Endothelial cell of umbilical vein (primary cell): ENCODE measurements at regions not wholly inside any gene's neighbourhood (a gene's known extent, or its start where the extent isn't known, plus 50 kb on each side); places are given as distances from the start of the nearest gene placed in this dataset.

Source experiments
- BruUV-seq: library from RNA; stranded (reverse); fragments of 400-500 nt; replicated peaks from 2 replicates; lab custom pipeline; 2021; lab: Mats Ljungman, UMichigan
- CTCF ChIA-PET: fragments of 300-600, 350-600 bp; sonication (Branson Sonifier 250); formaldehyde crosslinking; loops from one replicate; lab custom pipeline; 2021; ENCODE audit warnings: antibody characterized with exemption, inconsistent platforms; lab: Charles Lee
- POLR2A ChIA-PET: fragments of 300-600, 350-600 bp; sonication (Branson Sonifier 250); formaldehyde crosslinking; loops from one replicate; lab custom pipeline; 2021; ENCODE audit warnings: antibody characterized with exemption, inconsistent platforms; lab: Charles Lee
- DNase-seq: peaks from one replicate; pipeline ENCODE4 v3.0.0-alpha.2; 2011; ENCODE audit warnings: low read depth, low spot score
- FAIRE-seq: peaks from 2 replicates; lab custom pipeline; 2011; peaks lifted over from hg19 to GRCh38; lab: Jason Lieb, UNC
- H2AFZ ChIP-seq: 2 replicates; pipeline ENCODE4 v1.6.0; 2012; ENCODE audit warnings: low read depth, low read length, control low read depth, inconsistent platforms
- H3K27ac ChIP-seq: 2 replicates; pipeline ENCODE4 v1.5.1; 2011; ENCODE audit warnings: low read depth, mild to moderate bottlenecking, control low read depth, low read length, moderate library complexity; ENCODE audit not compliant: insufficient read depth
- H3K27me3 ChIP-seq, 2 experiments: 2 replicates each; pipeline versions ENCODE4 v1.6.0 to v1.6.1; 2011; ENCODE audit warnings: low read length in 2 of 2, mixed read lengths in 1 of 2; ENCODE audit not compliant: control insufficient read depth in 2 of 2, insufficient read depth in 2 of 2
- H3K36me3 ChIP-seq, 2 experiments: 2 replicates in 1 of 2; 3 replicates in 1 of 2; pipeline ENCODE4 v1.5.1; 2011; ENCODE audit warnings: low read length in 2 of 2, mild to moderate bottlenecking in 1 of 2, moderate library complexity in 1 of 2; ENCODE audit not compliant: control insufficient read depth in 2 of 2, insufficient read depth in 2 of 2; ENCODE audit errors: extremely low read depth in 1 of 2
- H3K4me1 ChIP-seq: 3 replicates; pipeline ENCODE4 v1.5.1; 2011; ENCODE audit warnings: mild to moderate bottlenecking, low read length; ENCODE audit not compliant: control insufficient read depth, insufficient read depth; ENCODE audit errors: extremely low read depth
- H3K4me2 ChIP-seq: 2 replicates; pipeline ENCODE4 v1.6.1; 2011; ENCODE audit warnings: low read length, control low read depth, mixed read lengths; ENCODE audit not compliant: insufficient read depth
- H3K4me3 ChIP-seq, 3 experiments: fragments of 200-600 bp in 1 of 3; sonication (generic), shearing (Covaris generic) in 1 of 3; replicated peaks in 1 of 3; 2 replicates each; pipeline ENCODE4 v1.5.1; 2011 to 2016; ENCODE audit warnings: control low read depth in 3 of 3, low read length in 3 of 3, mild to moderate bottlenecking in 2 of 3, inconsistent platforms in 1 of 3, low read depth in 1 of 3, moderate library complexity in 1 of 3; ENCODE audit not compliant: insufficient read depth in 1 of 3
- H3K79me2 ChIP-seq: 2 replicates; pipeline ENCODE4 v1.6.0; 2012; ENCODE audit warnings: low read length, inconsistent platforms; ENCODE audit not compliant: control insufficient read depth, insufficient read depth
- H3K9ac ChIP-seq: replicated peaks from 2 replicates; pipeline ENCODE3; 2011; ENCODE audit warnings: low read length, control low read depth; ENCODE audit not compliant: insufficient read depth; ENCODE audit errors: extremely low read depth
- H3K9me1 ChIP-seq: replicated peaks from 3 replicates; pipeline ENCODE4 v1.6.0; 2011; ENCODE audit warnings: mild to moderate bottlenecking, low read length; ENCODE audit not compliant: control insufficient read depth, insufficient read depth; ENCODE audit errors: extremely low read depth
- H3K9me3 ChIP-seq: replicated peaks from 2 replicates; pipeline ENCODE4 v1.5.1; 2012; ENCODE audit warnings: low read length, inconsistent platforms; ENCODE audit not compliant: control insufficient read depth, insufficient read depth
- H4K20me1 ChIP-seq: replicated peaks from 2 replicates; pipeline ENCODE3; 2011; ENCODE audit warnings: mild to moderate bottlenecking, low read length; ENCODE audit not compliant: control insufficient read depth, insufficient read depth; ENCODE audit errors: extremely low read depth
- CTCF ChIP-seq, 2 donors: IDR thresholded peaks; 1 replicate in 1 of 2; 2 replicates in 1 of 2; pipeline ENCODE4 v1.5.1; 2011; ENCODE audit warnings: low read length in 2 of 2, mild to moderate bottlenecking in 2 of 2, moderate library complexity in 2 of 2, control low read depth in 1 of 2, inconsistent platforms in 1 of 2, low read depth in 1 of 2; ENCODE audit not compliant: insufficient read depth in 1 of 2; ENCODE audit errors: extremely low read depth in 1 of 2
- EZH2 ChIP-seq: IDR thresholded peaks from 2 replicates; pipeline ENCODE4 v1.6.1; 2012; ENCODE audit warnings: borderline replicate concordance, low read depth, mild to moderate bottlenecking, moderate library complexity, low read length, inconsistent platforms; ENCODE audit not compliant: severe bottlenecking
- FOS ChIP-seq: IDR thresholded peaks from 2 replicates; pipeline ENCODE4 v1.6.1; 2011; ENCODE audit warnings: mild to moderate bottlenecking, low read length, moderate library complexity, borderline replicate concordance; ENCODE audit not compliant: insufficient read depth
- GATA2 ChIP-seq: IDR thresholded peaks from 2 replicates; pipeline ENCODE4 v1.7.0; 2011; ENCODE audit warnings: low read depth, mild to moderate bottlenecking, moderate library complexity, mixed read lengths, low read length; ENCODE audit not compliant: insufficient read length, insufficient read depth
- JUN ChIP-seq: IDR thresholded peaks from 2 replicates; pipeline ENCODE4 v1.6.1; 2011; ENCODE audit warnings: borderline replicate concordance, low read depth; ENCODE audit not compliant: insufficient read length, insufficient read depth
- MYC ChIP-seq: IDR thresholded peaks from one replicate; pipeline ENCODE4 v1.6.1; 2011; ENCODE audit warnings: mild to moderate bottlenecking, low read depth, low read length
- POLR2A ChIP-seq: IDR thresholded peaks from 2 replicates; pipeline ENCODE4 v1.6.1; 2012; ENCODE audit warnings: low read depth, mild to moderate bottlenecking, control low read depth, low read length
- POLR2AphosphoS5 ChIP-seq: IDR thresholded peaks from 2 replicates; pipeline ENCODE4 v1.6.1; 2012; ENCODE audit warnings: low read depth, mild to moderate bottlenecking, control low read depth, low read length, moderate library complexity; ENCODE audit not compliant: insufficient read depth
- dilution Hi-C: fragments of 300-500 bp; cut with MboI; formaldehyde crosslinking; loops from one replicate; pipeline ENCODE4 v1.15.0; 2019; ENCODE audit warnings: low sequenced_read_pairs; ENCODE audit not compliant: extremely low pct_ligation_motif_present
- intact Hi-C: fragments of 100-400 bp; cut with micrococcal nuclease; formaldehyde crosslinking; loops from one replicate; pipeline ENCODE4 v1.10.0; 2022

- POLR2A ChIA-PET, result no interaction called here
- TF ChIP-seq POLR2A, result no peak
- no peak for TF ChIP-seq FOS
- no peak for TF ChIP-seq MYC
- TF ChIP-seq POLR2AphosphoS5, result no peak
- no peak for TF ChIP-seq CTCF (IDR thresholded peaks at IDR 0.05; ENCODE audit: extremely low read depth in 1 of 2, insufficient read depth in 1 of 2, low read depth in 1 of 2, low read length in 2 of 2)
- TF ChIP-seq EZH2, result no peak
- TF ChIP-seq JUN, result no peak
- no peak for TF ChIP-seq GATA2
- H3K4me3 ChIP-seq, result no peak overlapping the region
- H3K79me2 ChIP-seq, result no peaks in the 10 kb centered on the region
- H2AFZ ChIP-seq, result no peak overlapping the region
- H3K4me2 ChIP-seq, result no peak overlapping the region
- DNase-seq (no peak), FAIRE-seq (no peak)
- H3K9me1 ChIP-seq, result no peaks in the 10 kb centered on the region
- H4K20me1 ChIP-seq, result no peaks in the 10 kb centered on the region
- CTCF ChIA-PET, result interaction anchor here (1.2 kb wide), 1 partner anchor 9 kb away, joined by 4 read pairs; no protein-coding TSS in a partner anchor
- no peaks in the 10 kb centered on the region for H3K9me3 ChIP-seq
- no peak overlapping the region for H3K27ac ChIP-seq
- dilution Hi-C loops, result no loop called here
- no peaks in the 10 kb centered on the region for H3K36me3 ChIP-seq
- intact Hi-C loops, result no loop called here
- H3K4me1 ChIP-seq, result no peaks in the 10 kb centered on the region
- BruUV-seq, result no TSS peak
- no peak overlapping the region for H3K9ac ChIP-seq
- peaks cover 0 to 7% of the 10 kb centered on the region in 2 experiments for H3K27me3 ChIP-seq
Observed at GRCh38 chr5:56389261-56389660, 156.1 kb upstream of the ANKRD55 start.
